PC-3 (cell line): ENCODE measurements at regions not wholly inside any gene's neighbourhood (a gene's known extent, or its start where the extent isn't known, plus 50 kb on each side); places are given as distances from the start of the nearest gene placed in this dataset.

Source experiments
- EZH2 ChIP-seq: fragments of 300-600 bp; sonication (generic); IDR thresholded peaks from one replicate; pipeline ENCODE4 v1.6.1; 2017; ENCODE audit warnings: antibody characterized with exemption, mild to moderate bottlenecking, low read length; ENCODE audit not compliant: unreplicated experiment
- TF ChIP-seq, protein P1 (sequence below): fragments of 300-600 bp; sonication (generic); conservative IDR thresholded peaks from 2 replicates; pipeline ENCODE4 v1.5.1; 2017; ENCODE audit warnings: antibody characterized with exemption, low read depth, mild to moderate bottlenecking, low read length

DNA sequence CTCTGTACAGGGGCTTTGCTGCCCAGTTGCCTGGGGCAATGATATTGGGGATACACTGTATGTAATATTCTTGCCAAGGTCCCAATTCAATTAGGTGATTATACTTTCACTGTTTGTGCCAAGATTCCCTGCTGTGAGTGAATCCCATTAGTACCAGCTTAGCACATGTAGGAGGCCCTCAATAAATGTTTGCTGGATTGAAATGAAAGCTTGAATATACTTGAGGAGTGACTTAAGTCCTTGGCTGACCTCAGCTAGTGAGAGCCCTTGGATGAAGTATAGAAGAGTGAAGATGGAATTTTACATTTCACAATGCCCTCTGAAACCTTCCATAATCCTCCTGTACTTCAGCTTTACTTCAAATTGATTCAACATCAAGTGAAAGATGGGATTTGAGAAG is 102.9 kb downstream of the GATA6 start:
- TF ChIP-seq, protein P1, sequence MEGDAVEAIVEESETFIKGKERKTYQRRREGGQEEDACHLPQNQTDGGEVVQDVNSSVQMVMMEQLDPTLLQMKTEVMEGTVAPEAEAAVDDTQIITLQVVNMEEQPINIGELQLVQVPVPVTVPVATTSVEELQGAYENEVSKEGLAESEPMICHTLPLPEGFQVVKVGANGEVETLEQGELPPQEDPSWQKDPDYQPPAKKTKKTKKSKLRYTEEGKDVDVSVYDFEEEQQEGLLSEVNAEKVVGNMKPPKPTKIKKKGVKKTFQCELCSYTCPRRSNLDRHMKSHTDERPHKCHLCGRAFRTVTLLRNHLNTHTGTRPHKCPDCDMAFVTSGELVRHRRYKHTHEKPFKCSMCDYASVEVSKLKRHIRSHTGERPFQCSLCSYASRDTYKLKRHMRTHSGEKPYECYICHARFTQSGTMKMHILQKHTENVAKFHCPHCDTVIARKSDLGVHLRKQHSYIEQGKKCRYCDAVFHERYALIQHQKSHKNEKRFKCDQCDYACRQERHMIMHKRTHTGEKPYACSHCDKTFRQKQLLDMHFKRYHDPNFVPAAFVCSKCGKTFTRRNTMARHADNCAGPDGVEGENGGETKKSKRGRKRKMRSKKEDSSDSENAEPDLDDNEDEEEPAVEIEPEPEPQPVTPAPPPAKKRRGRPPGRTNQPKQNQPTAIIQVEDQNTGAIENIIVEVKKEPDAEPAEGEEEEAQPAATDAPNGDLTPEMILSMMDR, result no peak
- no peak for TF ChIP-seq EZH2
